ENCODE measurements at regions not wholly inside any gene's neighbourhood (a gene's known extent, or its start where the extent isn't known, plus 50 kb on each side); places are given as distances from the start of the nearest gene placed in this dataset.
"Not testable (repeated sequence)": the region's sequence is repeated elsewhere in the genome, so short reads cannot be mapped to it uniquely, and the experiment has no call there.

- no peak for DNase-seq
These were observed 153.0 kb downstream of the UTRN start for GRCh38 chr6:144438103-144438502.

- no peak for DNase-seq
These were observed 153.9 kb downstream of the UTRN start for GRCh38 chr6:144439016-144439415.

GRCh38 chr6:144441801-144442200 lies 156.7 kb downstream of the UTRN start:
- not testable (repeated sequence) for DNase-seq

GRCh38 chr6:144443157-144443556 lies 158.0 kb downstream of the UTRN start:
- DNase-seq, result no peak

- DNase-seq, result no peak
These were observed 162.3 kb downstream of the UTRN start for GRCh38 chr6:144447472-144447871.

- DNase-seq, result no peak
These were observed 164.1 kb downstream of the UTRN start for GRCh38 chr6:144449218-144449617.

- DNase-seq, result no peak
These were observed 164.9 kb downstream of the UTRN start for GRCh38 chr6:144449911-144450597.

- DNase-seq, result peak; percentile 36
These were observed 175.4 kb downstream of the UTRN start for GRCh38 chr6:144460327-144461095.

GRCh38 chr6:144462058-144462457 lies 176.9 kb downstream of the UTRN start:
- no peak for DNase-seq

- no peak for DNase-seq
These were observed 181.6 kb downstream of the UTRN start for GRCh38 chr6:144466716-144467115.

GRCh38 chr6:144467172-144467762 lies 182.1 kb downstream of the UTRN start:
- no peak for DNase-seq

- DNase-seq, result no peak
These were observed 182.8 kb downstream of the UTRN start for GRCh38 chr6:144467921-144468320.

GRCh38 chr6:144468709-144469108 lies 183.6 kb downstream of the UTRN start:
- peak; percentile 4 for DNase-seq

- DNase-seq, result no peak
These were observed 184.0 kb downstream of the UTRN start for GRCh38 chr6:144469144-144469575.

- not testable (repeated sequence) for DNase-seq
These were observed 185.1 kb downstream of the UTRN start for GRCh38 chr6:144470201-144470600.

- no peak for DNase-seq
These were observed 186.9 kb downstream of the UTRN start for GRCh38 chr6:144471986-144472385.

GRCh38 chr6:144474290-144474689 lies 189.2 kb downstream of the UTRN start:
- no peak for DNase-seq

GRCh38 chr6:144474904-144475303 lies 189.8 kb downstream of the UTRN start:
- DNase-seq, result no peak

GRCh38 chr6:144475411-144475810 lies 190.3 kb downstream of the UTRN start:
- DNase-seq, result no peak

- DNase-seq, result no peak
These were observed 191.2 kb downstream of the UTRN start for GRCh38 chr6:144476286-144476685.

GRCh38 chr6:144477396-144477795 lies 192.3 kb downstream of the UTRN start:
- DNase-seq, result no peak

GRCh38 chr6:144477856-144478255 lies 192.7 kb downstream of the UTRN start:
- no peak for DNase-seq

GRCh38 chr6:144478483-144478882 lies 193.3 kb downstream of the UTRN start:
- no peak for DNase-seq

- DNase-seq, result no peak
These were observed 194.9 kb downstream of the UTRN start for GRCh38 chr6:144479991-144480390.
